ENCODE measurements at regions not wholly inside any gene's neighbourhood (a gene's known extent, or its start where the extent isn't known, plus 50 kb on each side); places are given as distances from the start of the nearest gene placed in this dataset.

- no peak for TF ChIP-seq GABPA (IDR thresholded peaks at IDR 0.05; ENCODE audit: low read depth)
- TF ChIP-seq CTCF (IDR thresholded peaks at IDR 0.05; ENCODE audit: insufficient read depth, low read length) = no peak
- TF ChIP-seq, protein P1, sequence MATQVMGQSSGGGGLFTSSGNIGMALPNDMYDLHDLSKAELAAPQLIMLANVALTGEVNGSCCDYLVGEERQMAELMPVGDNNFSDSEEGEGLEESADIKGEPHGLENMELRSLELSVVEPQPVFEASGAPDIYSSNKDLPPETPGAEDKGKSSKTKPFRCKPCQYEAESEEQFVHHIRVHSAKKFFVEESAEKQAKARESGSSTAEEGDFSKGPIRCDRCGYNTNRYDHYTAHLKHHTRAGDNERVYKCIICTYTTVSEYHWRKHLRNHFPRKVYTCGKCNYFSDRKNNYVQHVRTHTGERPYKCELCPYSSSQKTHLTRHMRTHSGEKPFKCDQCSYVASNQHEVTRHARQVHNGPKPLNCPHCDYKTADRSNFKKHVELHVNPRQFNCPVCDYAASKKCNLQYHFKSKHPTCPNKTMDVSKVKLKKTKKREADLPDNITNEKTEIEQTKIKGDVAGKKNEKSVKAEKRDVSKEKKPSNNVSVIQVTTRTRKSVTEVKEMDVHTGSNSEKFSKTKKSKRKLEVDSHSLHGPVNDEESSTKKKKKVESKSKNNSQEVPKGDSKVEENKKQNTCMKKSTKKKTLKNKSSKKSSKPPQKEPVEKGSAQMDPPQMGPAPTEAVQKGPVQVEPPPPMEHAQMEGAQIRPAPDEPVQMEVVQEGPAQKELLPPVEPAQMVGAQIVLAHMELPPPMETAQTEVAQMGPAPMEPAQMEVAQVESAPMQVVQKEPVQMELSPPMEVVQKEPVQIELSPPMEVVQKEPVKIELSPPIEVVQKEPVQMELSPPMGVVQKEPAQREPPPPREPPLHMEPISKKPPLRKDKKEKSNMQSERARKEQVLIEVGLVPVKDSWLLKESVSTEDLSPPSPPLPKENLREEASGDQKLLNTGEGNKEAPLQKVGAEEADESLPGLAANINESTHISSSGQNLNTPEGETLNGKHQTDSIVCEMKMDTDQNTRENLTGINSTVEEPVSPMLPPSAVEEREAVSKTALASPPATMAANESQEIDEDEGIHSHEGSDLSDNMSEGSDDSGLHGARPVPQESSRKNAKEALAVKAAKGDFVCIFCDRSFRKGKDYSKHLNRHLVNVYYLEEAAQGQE (IDR thresholded peaks at IDR 0.05; ENCODE audit: insufficient replicate concordance, low read depth) = no peak
- no peak for TF ChIP-seq POLR2AphosphoS5 (IDR thresholded peaks at IDR 0.05; ENCODE audit: low read depth)
- TF ChIP-seq SPI1 (IDR thresholded peaks at IDR 0.05; ENCODE audit: borderline replicate concordance, low read depth) = no peak
- Histone ChIP-seq H3K4me3 (replicated peaks; ENCODE audit: insufficient read depth, low read length) (no peak overlapping the region), H3K27ac (replicated peaks) (no peak overlapping the region), H3K27me3 (ENCODE audit: insufficient read depth, poor library complexity, severe bottlenecking) (no peaks in the 10 kb centered on the region)
- DNase-seq (ENCODE audit: low read depth in 1 of 2, low spot score in 1 of 2) = no peak
Observed at GRCh38 chr12:58105225-58106119, 164.1 kb downstream of the ATP23 start.

DNA sequence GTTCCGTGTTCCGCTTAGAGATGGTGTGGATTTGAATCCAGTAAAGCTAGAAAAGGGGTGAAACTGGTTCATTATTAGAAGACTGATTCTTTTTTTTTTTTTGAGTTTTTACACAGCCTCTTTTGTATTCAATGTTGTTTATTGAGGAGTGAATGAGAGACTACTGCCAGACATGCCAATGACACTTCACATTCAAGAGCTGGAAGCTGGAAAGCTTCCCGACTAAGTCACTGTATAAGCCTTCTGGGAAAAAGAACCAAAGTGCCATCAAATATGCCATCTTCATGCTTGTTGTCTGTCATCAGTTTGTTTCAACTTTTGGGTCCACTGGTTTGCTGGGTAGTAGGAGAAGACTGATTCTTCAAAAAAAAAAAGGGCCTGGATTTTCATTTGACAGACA, 164.8 kb downstream of the ATP23 start:
- Histone ChIP-seq H3K4me3 (replicated peaks; ENCODE audit: insufficient read depth, low read length) (no peak overlapping the region), H3K27ac (replicated peaks) (no peak overlapping the region), H3K27me3 (ENCODE audit: insufficient read depth, poor library complexity, severe bottlenecking) (no peaks in the 10 kb centered on the region)
- TF ChIP-seq POLR2AphosphoS5 (IDR thresholded peaks at IDR 0.05; ENCODE audit: low read depth) (no peak), SPI1 (IDR thresholded peaks at IDR 0.05; ENCODE audit: borderline replicate concordance, low read depth) (no peak), GABPA (IDR thresholded peaks at IDR 0.05; ENCODE audit: low read depth) (no peak), CTCF (IDR thresholded peaks at IDR 0.05; ENCODE audit: insufficient read depth, low read length) (no peak)
- TF ChIP-seq, protein P1 (IDR thresholded peaks at IDR 0.05; ENCODE audit: insufficient replicate concordance, low read depth) = no peak
- no peak for DNase-seq (ENCODE audit: low read depth in 1 of 2, low spot score in 1 of 2)

DNA sequence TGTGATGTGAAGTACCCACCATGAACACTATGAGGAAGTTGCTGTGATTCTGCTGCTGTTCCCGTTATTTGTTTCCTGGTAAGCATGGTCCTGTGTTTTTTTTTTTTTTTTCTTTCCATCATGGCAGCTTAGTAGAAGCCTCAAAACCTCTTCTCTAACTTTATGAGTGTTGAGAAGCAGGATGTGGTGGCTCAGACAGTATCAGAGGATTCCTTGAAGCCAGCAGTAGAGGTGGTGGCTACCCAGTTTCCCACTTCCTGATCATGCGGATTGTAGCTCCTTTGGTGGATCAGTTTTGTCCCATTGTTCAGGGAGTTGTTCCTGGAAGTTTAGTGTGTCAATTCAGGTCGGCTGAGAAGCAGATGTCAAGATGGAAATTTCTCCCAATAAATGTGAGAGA, 175.8 kb downstream of the ATP23 start:
- no peak overlapping the region for H3K4me3 ChIP-seq (replicated peaks; ENCODE audit: insufficient read depth, low read length)
- no peak for DNase-seq (ENCODE audit: low read depth in 1 of 2, low spot score in 1 of 2)
- TF ChIP-seq, protein P1 (IDR thresholded peaks at IDR 0.05; ENCODE audit: insufficient replicate concordance, low read depth) = no peak
- TF ChIP-seq POLR2AphosphoS5 (IDR thresholded peaks at IDR 0.05; ENCODE audit: low read depth) = no peak
- TF ChIP-seq SPI1 (IDR thresholded peaks at IDR 0.05; ENCODE audit: borderline replicate concordance, low read depth) = no peak
- no peak for TF ChIP-seq CTCF (IDR thresholded peaks at IDR 0.05; ENCODE audit: insufficient read depth, low read length)
- no peak for TF ChIP-seq GABPA (IDR thresholded peaks at IDR 0.05; ENCODE audit: low read depth)
- no peak overlapping the region for H3K27ac ChIP-seq (replicated peaks)
- no peaks in the 10 kb centered on the region for H3K27me3 ChIP-seq (ENCODE audit: insufficient read depth, poor library complexity, severe bottlenecking)

All from HL-60 (cell line).